SK-N-SH (cell line): ENCODE measurements at regions not wholly inside any gene's neighbourhood (a gene's known extent, or its start where the extent isn't known, plus 50 kb on each side); places are given as distances from the start of the nearest gene placed in this dataset.

Source experiments
- CTCF ChIA-PET: fragments of 300-600, 350-600 bp; formaldehyde crosslinking; extraction: SDS; loops from one replicate; lab custom pipeline; 2021; lab: Yijun Ruan, JAX
- POLR2A ChIA-PET: fragments of 350-600 bp; sonication (Branson Sonifier 250); formaldehyde crosslinking; extraction: SDS; loops from one replicate; lab custom pipeline; 2020; ENCODE audit warnings: antibody characterized with exemption, inconsistent platforms; lab: Yijun Ruan, JAX
- DNase-seq: peaks from one replicate; pipeline ENCODE4 v3.0.0; 2012
- H2AFZ ChIP-seq: fragments of 200-600 bp; sonication (generic); 2 replicates; pipeline ENCODE4 v1.8.1; 2016; ENCODE audit warnings: antibody characterized with exemption, mild to moderate bottlenecking, low read depth
- H3F3A ChIP-seq: fragments of 200-600 bp; sonication (generic); replicated peaks from 2 replicates; pipeline ENCODE3; 2016; ENCODE audit warnings: antibody characterized with exemption, mild to moderate bottlenecking; ENCODE audit not compliant: insufficient read depth
- H3K27ac ChIP-seq, 2 experiments: fragments of 200-500 bp in 1 of 2; fragments of 200-600 bp in 1 of 2; sonication (Bioruptor generic) in 1 of 2; sonication (generic), shearing (Covaris generic) in 1 of 2; 2 replicates each; pipeline versions ENCODE4 v1.5.1 to v1.6.1; 2014 to 2016; ENCODE audit warnings: low read depth in 2 of 2, inconsistent platforms in 1 of 2, low read length in 1 of 2, mild to moderate bottlenecking in 1 of 2, mixed read lengths in 1 of 2
- H3K27me3 ChIP-seq: fragments of 200-600 bp; sonication (generic), shearing (Covaris generic); 2 replicates; pipeline ENCODE4 v1.6.1; 2016; ENCODE audit warnings: mixed run types; ENCODE audit not compliant: insufficient read depth
- H3K36me3 ChIP-seq, 2 experiments: fragments of 200-500 bp in 1 of 2; fragments of 200-600 bp in 1 of 2; sonication (Bioruptor generic) in 1 of 2; sonication (generic) in 1 of 2; replicated peaks in 1 of 2; 2 replicates each; pipeline versions ENCODE3 to v1.5.1; 2014 to 2016; ENCODE audit warnings: low read length in 1 of 2, mild to moderate bottlenecking in 1 of 2; ENCODE audit not compliant: insufficient read depth in 2 of 2, control insufficient read depth in 1 of 2
- H3K4me1 ChIP-seq, 2 experiments: fragments of 200-500 bp in 1 of 2; fragments of 200-600 bp in 1 of 2; sonication (Bioruptor generic) in 1 of 2; sonication (generic), shearing (Covaris generic) in 1 of 2; 2 replicates each; pipeline versions ENCODE4 v1.5.1 to v1.6.1; 2014 to 2016; ENCODE audit warnings: low read depth in 1 of 2, low read length in 1 of 2, mixed run types in 1 of 2; ENCODE audit not compliant: insufficient read depth in 2 of 2, control insufficient read depth in 1 of 2
- H3K4me2 ChIP-seq: fragments of 200-600 bp; sonication (generic), shearing (Covaris generic); 2 replicates; pipeline ENCODE4 v1.6.1; 2017; ENCODE audit warnings: mixed run types
- H3K4me3 ChIP-seq, 2 experiments: fragments of 200-500 bp in 1 of 2; fragments of 200-600 bp in 1 of 2; sonication (Bioruptor generic) in 1 of 2; sonication (generic), shearing (Covaris generic) in 1 of 2; 2 replicates each; pipeline versions ENCODE4 v1.5.1 to v1.8.1; 2014 to 2016; ENCODE audit warnings: low read depth in 2 of 2, inconsistent platforms in 1 of 2, low read length in 1 of 2, mild to moderate bottlenecking in 1 of 2, mixed read lengths in 1 of 2, moderate library complexity in 1 of 2
- H3K79me2 ChIP-seq: fragments of 200-600 bp; sonication (generic); 2 replicates; pipeline ENCODE4 v1.8.1; 2017; ENCODE audit warnings: mild to moderate bottlenecking; ENCODE audit not compliant: insufficient read depth
- H3K9ac ChIP-seq: fragments of 200-600 bp; sonication (generic); 2 replicates; pipeline ENCODE4 v1.6.1; 2017; ENCODE audit warnings: mixed run types
- H3K9me2 ChIP-seq: fragments of 200-600 bp; sonication (generic); 2 replicates; pipeline ENCODE4 v1.6.1; 2017; ENCODE audit warnings: mixed run types
- H3K9me3 ChIP-seq: fragments of 200-600 bp; sonication (generic); 2 replicates; pipeline ENCODE4 v1.6.1; 2017; ENCODE audit warnings: mixed run types, mild to moderate bottlenecking, moderate library complexity
- H4K20me1 ChIP-seq: fragments of 200-600 bp; sonication (generic); 2 replicates; pipeline ENCODE4 v1.6.1; 2017; ENCODE audit warnings: mild to moderate bottlenecking, mixed run types; ENCODE audit not compliant: insufficient read depth
- EP300 ChIP-seq, 2 experiments: IDR thresholded peaks; 2 replicates each; pipeline versions ENCODE4 v1.4.0 to v1.6.1; 2012; ENCODE audit warnings: borderline replicate concordance in 1 of 2, low read depth in 1 of 2, low read length in 1 of 2
- EZH2phosphoT487 ChIP-seq: fragments of 200-600 bp; sonication (generic); IDR thresholded peaks from 2 replicates; pipeline ENCODE4 v1.6.1; 2017; ENCODE audit warnings: low read depth, mixed run types, mild to moderate bottlenecking, antibody characterized with exemption, moderate library complexity, borderline replicate concordance
- FOSL2 ChIP-seq: IDR thresholded peaks from 2 replicates; pipeline ENCODE4 v1.4.0; 2012; ENCODE audit warnings: low read depth, mild to moderate bottlenecking, moderate library complexity, borderline replicate concordance
- FOXJ3 ChIP-seq: sonication (generic); formaldehyde crosslinking; IDR thresholded peaks from 2 replicates; pipeline ENCODE4 v1.5.1; 2020; ENCODE audit warnings: mild to moderate bottlenecking, missing genetic modification reagents
- MEF2A ChIP-seq: IDR thresholded peaks from 2 replicates; pipeline ENCODE4 v1.4.0; 2012; ENCODE audit warnings: low read depth, borderline replicate concordance
- NRF1 ChIP-seq: IDR thresholded peaks from 2 replicates; pipeline ENCODE4 v1.6.1; 2012; ENCODE audit warnings: low read depth, mild to moderate bottlenecking, low read length
- POLR2AphosphoS5 ChIP-seq: IDR thresholded peaks from 2 replicates; pipeline ENCODE4 v1.6.1; 2012; ENCODE audit warnings: low read depth, low read length
- RFX5 ChIP-seq: IDR thresholded peaks from 2 replicates; pipeline ENCODE4 v1.6.1; 2012; ENCODE audit warnings: mild to moderate bottlenecking, improper control_type of control experiment, low read length
- TEAD4 ChIP-seq: IDR thresholded peaks from 2 replicates; pipeline ENCODE4 v1.4.0; 2012; ENCODE audit warnings: mild to moderate bottlenecking, borderline replicate concordance; ENCODE audit not compliant: insufficient read depth
- YY1 ChIP-seq: IDR thresholded peaks from 2 replicates; pipeline ENCODE4 v1.4.0; 2012; ENCODE audit warnings: low read depth, mild to moderate bottlenecking
- WGBS: methylation state at CpG from one replicate; pipeline ENCODE4 v1.1.6; 2017; ENCODE audit warnings: low lambda C conversion rate; 5-methylcytosine and 5-hydroxymethylcytosine counted together
- TF ChIP-seq, protein P1 (sequence below): IDR thresholded peaks from 2 replicates; pipeline ENCODE4 v1.4.0; 2012; ENCODE audit warnings: low read depth
- TF ChIP-seq, protein P2 (sequence below): fragments of 200-600 bp; sonication (generic); IDR thresholded peaks from 2 replicates; pipeline ENCODE4 v1.6.1; 2017; ENCODE audit warnings: antibody characterized with exemption, mild to moderate bottlenecking, moderate library complexity
- TF ChIP-seq, protein P3 (sequence below): IDR thresholded peaks from 2 replicates; pipeline ENCODE4 v1.6.1; 2012; ENCODE audit warnings: mild to moderate bottlenecking, low read depth, low read length, moderate library complexity
- TF ChIP-seq, protein P4 (sequence below): fragments of 150-350 bp; IDR thresholded peaks from 2 replicates; pipeline ENCODE4 v1.6.1; 2017; ENCODE audit warnings: antibody characterized with exemption, low read length, low read depth, borderline replicate concordance
- TF ChIP-seq, protein P5 (sequence below): IDR thresholded peaks from 2 replicates; pipeline ENCODE4 v1.4.0; 2012; ENCODE audit warnings: low read depth, borderline replicate concordance

DNA sequence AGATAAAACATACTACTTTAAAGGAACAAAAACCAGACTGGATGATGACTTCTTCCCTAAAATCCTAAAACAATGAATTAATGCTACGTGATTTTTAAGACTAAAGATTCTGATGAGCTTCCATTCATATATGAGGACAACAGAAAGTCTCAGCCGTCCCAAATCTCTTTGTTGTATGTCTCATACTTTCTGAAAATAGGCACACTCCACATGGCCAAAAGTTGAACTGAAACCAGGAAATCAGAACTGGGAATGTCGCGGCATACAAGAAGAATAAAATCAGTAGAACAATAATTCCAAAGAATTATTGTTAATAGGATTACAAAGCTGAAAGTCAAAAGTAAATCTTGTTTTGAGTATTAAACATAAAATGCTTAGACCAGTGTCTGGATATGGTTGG, 195.4 kb upstream of the GHITM start:
- TF ChIP-seq FOXJ3 (no peak), MEF2A (no peak), NRF1 (no peak), TEAD4 (no peak), EZH2phosphoT487 (no peak), RFX5 (no peak), YY1 (no peak)
- TF ChIP-seq, protein P1, sequence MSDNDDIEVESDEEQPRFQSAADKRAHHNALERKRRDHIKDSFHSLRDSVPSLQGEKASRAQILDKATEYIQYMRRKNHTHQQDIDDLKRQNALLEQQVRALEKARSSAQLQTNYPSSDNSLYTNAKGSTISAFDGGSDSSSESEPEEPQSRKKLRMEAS = no peak
- TF ChIP-seq, protein P2, sequence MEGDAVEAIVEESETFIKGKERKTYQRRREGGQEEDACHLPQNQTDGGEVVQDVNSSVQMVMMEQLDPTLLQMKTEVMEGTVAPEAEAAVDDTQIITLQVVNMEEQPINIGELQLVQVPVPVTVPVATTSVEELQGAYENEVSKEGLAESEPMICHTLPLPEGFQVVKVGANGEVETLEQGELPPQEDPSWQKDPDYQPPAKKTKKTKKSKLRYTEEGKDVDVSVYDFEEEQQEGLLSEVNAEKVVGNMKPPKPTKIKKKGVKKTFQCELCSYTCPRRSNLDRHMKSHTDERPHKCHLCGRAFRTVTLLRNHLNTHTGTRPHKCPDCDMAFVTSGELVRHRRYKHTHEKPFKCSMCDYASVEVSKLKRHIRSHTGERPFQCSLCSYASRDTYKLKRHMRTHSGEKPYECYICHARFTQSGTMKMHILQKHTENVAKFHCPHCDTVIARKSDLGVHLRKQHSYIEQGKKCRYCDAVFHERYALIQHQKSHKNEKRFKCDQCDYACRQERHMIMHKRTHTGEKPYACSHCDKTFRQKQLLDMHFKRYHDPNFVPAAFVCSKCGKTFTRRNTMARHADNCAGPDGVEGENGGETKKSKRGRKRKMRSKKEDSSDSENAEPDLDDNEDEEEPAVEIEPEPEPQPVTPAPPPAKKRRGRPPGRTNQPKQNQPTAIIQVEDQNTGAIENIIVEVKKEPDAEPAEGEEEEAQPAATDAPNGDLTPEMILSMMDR = no peak
- TF ChIP-seq, protein P3, sequence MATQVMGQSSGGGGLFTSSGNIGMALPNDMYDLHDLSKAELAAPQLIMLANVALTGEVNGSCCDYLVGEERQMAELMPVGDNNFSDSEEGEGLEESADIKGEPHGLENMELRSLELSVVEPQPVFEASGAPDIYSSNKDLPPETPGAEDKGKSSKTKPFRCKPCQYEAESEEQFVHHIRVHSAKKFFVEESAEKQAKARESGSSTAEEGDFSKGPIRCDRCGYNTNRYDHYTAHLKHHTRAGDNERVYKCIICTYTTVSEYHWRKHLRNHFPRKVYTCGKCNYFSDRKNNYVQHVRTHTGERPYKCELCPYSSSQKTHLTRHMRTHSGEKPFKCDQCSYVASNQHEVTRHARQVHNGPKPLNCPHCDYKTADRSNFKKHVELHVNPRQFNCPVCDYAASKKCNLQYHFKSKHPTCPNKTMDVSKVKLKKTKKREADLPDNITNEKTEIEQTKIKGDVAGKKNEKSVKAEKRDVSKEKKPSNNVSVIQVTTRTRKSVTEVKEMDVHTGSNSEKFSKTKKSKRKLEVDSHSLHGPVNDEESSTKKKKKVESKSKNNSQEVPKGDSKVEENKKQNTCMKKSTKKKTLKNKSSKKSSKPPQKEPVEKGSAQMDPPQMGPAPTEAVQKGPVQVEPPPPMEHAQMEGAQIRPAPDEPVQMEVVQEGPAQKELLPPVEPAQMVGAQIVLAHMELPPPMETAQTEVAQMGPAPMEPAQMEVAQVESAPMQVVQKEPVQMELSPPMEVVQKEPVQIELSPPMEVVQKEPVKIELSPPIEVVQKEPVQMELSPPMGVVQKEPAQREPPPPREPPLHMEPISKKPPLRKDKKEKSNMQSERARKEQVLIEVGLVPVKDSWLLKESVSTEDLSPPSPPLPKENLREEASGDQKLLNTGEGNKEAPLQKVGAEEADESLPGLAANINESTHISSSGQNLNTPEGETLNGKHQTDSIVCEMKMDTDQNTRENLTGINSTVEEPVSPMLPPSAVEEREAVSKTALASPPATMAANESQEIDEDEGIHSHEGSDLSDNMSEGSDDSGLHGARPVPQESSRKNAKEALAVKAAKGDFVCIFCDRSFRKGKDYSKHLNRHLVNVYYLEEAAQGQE = no peak
- TF ChIP-seq, all 33 proteins: peak for 0
- no peaks in the 10 kb centered on the region for H3K79me2 ChIP-seq
- CTCF ChIA-PET = interaction anchor here (1.5 kb wide), 1 partner anchor 17 kb away, joined by 4 read pairs; no protein-coding TSS in a partner anchor
- POLR2A ChIA-PET = no interaction called here
- DNase-seq = no peak
- no peaks in the 10 kb centered on the region for H3K27me3 ChIP-seq
- peaks cover 0 to 2% of the 10 kb centered on the region in 2 experiments; a peak in 1 of 4 replicates for H3K4me1 ChIP-seq
- H3K9me2 ChIP-seq = no peaks in the 10 kb centered on the region
- H3K4me2 ChIP-seq = no peak overlapping the region
- H3K36me3 ChIP-seq = no peaks in the 10 kb centered on the region
- 54% methylated on average over 4 of the region's 4 CpGs for WGBS
- H3K9me3 ChIP-seq = no peaks in the 10 kb centered on the region
- H2AFZ ChIP-seq = no peak overlapping the region
- H3F3A ChIP-seq = no peaks in the 10 kb centered on the region
- H3K9ac ChIP-seq = no peak overlapping the region
- no peaks in the 10 kb centered on the region for H4K20me1 ChIP-seq
- H3K4me3 ChIP-seq = no peak overlapping the region
- no peak overlapping the region for H3K27ac ChIP-seq

DNA sequence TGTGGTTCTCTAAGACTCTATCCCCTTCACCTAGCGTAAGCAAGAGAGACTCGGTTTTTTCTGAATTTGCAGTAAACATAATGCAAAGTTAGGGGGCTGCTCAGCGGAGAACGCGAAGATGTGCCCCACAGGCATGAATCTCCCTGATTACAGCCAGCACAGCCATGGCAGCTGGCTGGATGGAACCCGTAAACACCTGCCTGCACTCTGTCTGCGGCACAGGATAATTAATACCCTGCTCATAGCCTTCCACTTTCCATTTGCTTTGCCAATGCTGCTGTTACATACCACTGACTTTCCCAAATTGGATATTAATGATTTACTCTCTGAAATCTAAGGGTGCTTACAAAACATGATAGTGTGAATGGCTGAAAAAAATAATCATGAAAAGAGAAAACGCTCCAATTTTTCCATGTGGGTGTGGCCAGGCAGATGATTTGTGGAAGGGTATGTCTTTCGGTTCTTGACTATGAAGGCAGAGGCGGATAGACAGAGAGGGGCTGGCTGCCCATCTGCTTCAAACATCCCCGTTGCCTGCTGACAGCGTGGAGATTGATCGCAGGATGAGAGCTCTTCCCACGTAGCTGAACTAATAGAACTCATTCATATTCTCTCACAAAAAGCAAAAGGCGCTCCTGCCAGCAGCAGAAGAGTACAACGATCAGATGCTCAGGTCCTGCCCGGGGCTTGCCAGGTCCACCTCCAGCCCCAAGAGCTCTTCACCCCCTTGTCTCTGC, 193.2 kb upstream of the GHITM start:
- POLR2A ChIA-PET = no interaction called here
- H3K9ac ChIP-seq = no peak overlapping the region
- no peaks in the 10 kb centered on the region for H3K9me2 ChIP-seq
- no peak overlapping the region for H3K4me3 ChIP-seq
- H3K79me2 ChIP-seq = no peaks in the 10 kb centered on the region
- H3K27me3 ChIP-seq = no peaks in the 10 kb centered on the region
- no peak for DNase-seq
- WGBS = 29% methylated on average over 14 of the region's 17 CpGs
- no peaks in the 10 kb centered on the region for H3K36me3 ChIP-seq
- H3K9me3 ChIP-seq = no peaks in the 10 kb centered on the region
- H2AFZ ChIP-seq = no peak overlapping the region
- peaks cover 0 to 2% of the 10 kb centered on the region in 2 experiments; a peak in 1 of 4 replicates for H3K4me1 ChIP-seq
- H3K4me2 ChIP-seq = no peak overlapping the region
- CTCF ChIA-PET = no interaction called here
- no peaks in the 10 kb centered on the region for H3F3A ChIP-seq
- no peaks in the 10 kb centered on the region for H4K20me1 ChIP-seq
- no peak overlapping the region for H3K27ac ChIP-seq
- TF ChIP-seq EP300 (IDR thresholded peaks at IDR 0.05; ENCODE audit: borderline replicate concordance in 1 of 2, low read depth in 1 of 2, low read length in 1 of 2) (no peak), FOSL2 (no peak), POLR2AphosphoS5 (no peak)
- TF ChIP-seq, protein P4, sequence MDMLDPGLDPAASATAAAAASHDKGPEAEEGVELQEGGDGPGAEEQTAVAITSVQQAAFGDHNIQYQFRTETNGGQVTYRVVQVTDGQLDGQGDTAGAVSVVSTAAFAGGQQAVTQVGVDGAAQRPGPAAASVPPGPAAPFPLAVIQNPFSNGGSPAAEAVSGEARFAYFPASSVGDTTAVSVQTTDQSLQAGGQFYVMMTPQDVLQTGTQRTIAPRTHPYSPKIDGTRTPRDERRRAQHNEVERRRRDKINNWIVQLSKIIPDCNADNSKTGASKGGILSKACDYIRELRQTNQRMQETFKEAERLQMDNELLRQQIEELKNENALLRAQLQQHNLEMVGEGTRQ = no peak
- TF ChIP-seq, protein P2 = no peak
- TF ChIP-seq, protein P5, sequence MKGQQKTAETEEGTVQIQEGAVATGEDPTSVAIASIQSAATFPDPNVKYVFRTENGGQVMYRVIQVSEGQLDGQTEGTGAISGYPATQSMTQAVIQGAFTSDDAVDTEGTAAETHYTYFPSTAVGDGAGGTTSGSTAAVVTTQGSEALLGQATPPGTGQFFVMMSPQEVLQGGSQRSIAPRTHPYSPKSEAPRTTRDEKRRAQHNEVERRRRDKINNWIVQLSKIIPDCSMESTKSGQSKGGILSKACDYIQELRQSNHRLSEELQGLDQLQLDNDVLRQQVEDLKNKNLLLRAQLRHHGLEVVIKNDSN = no peak
